HG03060 (cell line): ENCODE measurements at regions not wholly inside any gene's neighbourhood (a gene's known extent, or its start where the extent isn't known, plus 50 kb on each side); places are given as distances from the start of the nearest gene placed in this dataset.

ENCODE experiments used
- ATAC-seq: cut with Tn5 transposase; IDR thresholded peaks from one replicate; pipeline ENCODE4 v1.9.1; 2021; ENCODE audit warnings: low read depth, moderate number of reproducible peaks; ENCODE audit not compliant: unreplicated experiment

DNA sequence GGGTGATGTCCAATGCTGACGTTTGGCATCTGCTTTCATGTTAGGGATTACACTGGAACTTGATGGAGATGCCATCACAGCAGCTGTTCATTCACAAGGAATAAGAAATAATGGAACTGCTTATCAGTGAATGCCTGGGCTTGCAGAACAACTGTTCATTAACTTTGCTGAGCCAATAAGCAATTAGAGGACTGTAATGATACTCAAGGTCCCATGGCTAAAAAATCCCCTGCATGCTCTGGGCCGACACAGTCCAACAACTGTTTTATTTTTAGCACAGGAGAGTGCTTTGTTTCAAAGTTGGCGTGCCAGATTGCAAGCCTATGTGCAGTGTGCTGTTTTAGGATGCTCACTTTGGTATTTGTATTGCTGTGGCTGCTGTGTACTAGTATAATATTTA lies 408.0 kb upstream of the RGPD4 start:
- ATAC-seq = no peak

GRCh38 chr2:107419191-107419590 lies 407.5 kb upstream of the RGPD4 start:
- ATAC-seq = no peak

- ATAC-seq = no peak
These were observed 397.9 kb upstream of the RGPD4 start for GRCh38 chr2:107428781-107429180.

DNA sequence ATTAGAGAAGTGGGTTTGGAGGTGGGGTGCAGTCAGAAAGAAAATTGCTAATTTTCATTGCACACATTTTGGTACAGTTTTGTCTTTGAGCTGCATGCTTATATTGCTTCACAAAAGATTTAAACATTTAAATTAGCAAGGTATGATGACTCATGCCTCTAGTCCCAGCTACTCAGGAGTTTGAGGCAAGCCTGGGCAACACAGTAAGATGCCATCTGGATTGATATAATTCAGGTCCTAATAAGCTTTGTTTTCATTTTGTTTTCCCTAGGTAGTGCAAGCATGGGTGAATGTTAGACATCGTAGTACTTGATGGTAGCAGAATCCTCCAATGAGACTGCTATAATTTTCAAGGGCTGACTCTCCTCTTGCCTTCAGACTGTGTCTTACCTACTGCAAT lies 396.7 kb upstream of the RGPD4 start:
- no peak for ATAC-seq

DNA sequence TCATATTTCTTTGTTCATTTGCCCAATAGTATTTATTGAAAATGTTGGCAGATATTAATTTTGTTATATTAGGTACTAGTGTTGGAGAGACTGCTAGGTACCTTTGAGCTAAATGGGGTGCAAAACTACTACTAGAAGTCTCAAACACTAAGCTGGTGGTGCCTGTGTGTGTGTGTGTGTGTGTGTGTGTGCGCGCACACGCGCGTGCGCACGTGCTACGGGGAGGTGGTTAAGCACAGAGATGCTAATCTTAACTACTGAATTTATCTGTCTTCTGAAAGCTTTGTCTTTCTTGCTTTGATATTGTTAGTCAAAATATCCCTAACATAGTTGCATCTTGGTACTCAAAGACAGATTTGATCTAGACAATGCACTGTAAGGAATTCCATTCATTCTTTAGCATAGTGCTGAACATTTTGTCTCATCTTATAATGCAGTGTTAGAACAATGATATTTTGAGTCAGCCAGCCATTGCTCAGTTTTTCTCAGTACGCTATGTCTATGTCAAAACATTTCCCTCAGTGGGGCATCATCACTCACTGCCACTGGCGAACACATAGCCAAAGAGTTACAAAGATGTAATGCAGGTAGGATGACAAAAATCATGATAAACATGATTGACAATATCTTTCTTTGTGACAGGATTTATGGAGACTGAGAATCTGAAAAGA lies 396.0 kb upstream of the RGPD4 start:
- ATAC-seq = no peak

- ATAC-seq = no peak
These were observed 390.4 kb upstream of the RGPD4 start for GRCh38 chr2:107436281-107436680.

DNA sequence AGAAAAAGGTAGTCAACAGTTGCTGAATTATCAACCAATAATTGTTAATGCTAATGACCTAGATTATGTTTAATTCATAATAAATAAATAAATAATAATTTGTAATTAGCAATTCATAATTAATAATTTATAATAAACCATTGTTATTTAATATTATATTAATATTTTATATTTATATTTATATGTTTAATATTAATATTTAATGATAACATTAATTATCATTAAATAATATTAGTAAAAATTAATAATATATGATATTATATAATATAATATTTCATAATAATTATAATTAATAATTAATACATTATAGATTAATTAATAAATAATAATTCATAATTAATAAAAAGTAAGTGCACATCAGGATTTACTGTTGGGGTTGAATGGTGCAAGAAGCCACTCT lies 389.4 kb upstream of the RGPD4 start:
- no peak for ATAC-seq

- no peak for ATAC-seq
These were observed 388.9 kb upstream of the RGPD4 start for GRCh38 chr2:107437807-107438206.

GRCh38 chr2:107448160-107448559 lies 378.5 kb upstream of the RGPD4 start:
- ATAC-seq = no peak

DNA sequence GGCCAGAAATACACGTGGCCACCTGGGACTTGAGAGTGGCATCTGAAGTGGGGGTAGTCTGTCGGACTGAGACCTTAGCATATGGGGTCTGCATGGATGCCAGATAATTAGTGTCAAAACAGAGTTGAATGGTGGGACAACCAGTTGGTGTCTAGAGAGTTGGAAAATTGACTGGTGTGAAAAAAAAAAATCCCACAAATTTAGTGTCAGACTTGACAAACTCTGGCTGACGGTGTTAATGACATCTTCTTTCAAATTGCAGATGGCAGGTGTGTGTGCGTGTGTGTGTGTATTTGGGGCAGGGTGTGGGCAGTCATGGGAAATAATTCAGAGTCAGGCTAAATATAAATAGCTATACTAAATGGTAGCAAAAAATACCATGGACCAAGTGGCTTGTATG lies 365.4 kb upstream of the RGPD4 start:
- ATAC-seq = no peak

- ATAC-seq = no peak
These were observed 364.5 kb upstream of the RGPD4 start for GRCh38 chr2:107462181-107462580.

GRCh38 chr2:107466241-107466640 lies 360.5 kb upstream of the RGPD4 start:
- no peak for ATAC-seq

- ATAC-seq = no peak
These were observed 359.5 kb upstream of the RGPD4 start for GRCh38 chr2:107466984-107467773.

DNA sequence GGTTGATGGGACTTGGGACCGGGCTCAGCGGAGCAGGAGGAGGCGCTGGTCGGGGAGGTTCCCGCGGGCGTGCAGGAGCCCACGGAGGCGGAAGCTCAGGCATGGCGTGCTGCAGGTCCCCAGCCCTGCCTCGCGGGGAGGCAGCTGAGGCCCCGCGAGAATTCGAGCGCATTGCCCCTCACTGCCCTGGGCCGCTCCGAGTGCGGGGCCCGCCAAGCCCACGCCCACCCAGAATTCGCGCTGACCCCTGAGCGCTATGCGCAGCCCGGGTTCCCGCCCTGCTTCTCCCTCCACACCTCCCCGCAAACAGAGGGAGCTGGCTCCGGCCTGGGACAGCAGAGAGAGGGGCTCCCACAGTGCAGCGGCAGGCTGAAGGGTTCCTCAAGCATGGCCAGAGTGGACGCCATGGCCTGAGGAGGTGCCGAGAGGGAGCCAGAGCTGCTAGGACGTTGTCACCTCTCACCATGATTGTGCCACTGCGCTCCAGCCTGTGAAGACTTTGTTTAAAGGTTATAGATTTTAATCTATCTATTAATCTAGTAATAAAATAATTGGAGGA lies 357.2 kb upstream of the RGPD4 start:
- no peak for ATAC-seq

DNA sequence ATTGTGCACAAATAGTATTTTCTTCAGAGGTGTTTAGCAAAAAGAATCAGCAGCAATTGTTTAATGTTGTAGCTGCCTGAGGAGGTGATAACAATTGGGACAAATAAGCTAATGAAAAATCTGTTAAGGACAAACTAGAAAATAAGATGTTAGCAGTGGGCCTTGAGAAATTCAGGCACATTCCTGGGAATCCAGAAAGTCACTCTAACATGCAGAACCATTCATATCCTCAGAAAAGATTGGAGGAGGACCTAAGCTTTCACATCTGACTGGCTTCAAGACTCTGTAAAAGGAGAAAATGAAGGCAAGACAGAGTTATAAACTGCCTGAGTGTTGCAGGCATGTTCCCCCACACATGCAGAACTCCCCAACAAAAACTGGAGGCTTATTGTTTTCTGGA lies 353.5 kb upstream of the RGPD4 start:
- ATAC-seq = no peak

- no peak for ATAC-seq
These were observed 350.8 kb upstream of the RGPD4 start for GRCh38 chr2:107475859-107476258.

GRCh38 chr2:107502539-107502938 lies 324.2 kb upstream of the RGPD4 start:
- no peak for ATAC-seq

DNA sequence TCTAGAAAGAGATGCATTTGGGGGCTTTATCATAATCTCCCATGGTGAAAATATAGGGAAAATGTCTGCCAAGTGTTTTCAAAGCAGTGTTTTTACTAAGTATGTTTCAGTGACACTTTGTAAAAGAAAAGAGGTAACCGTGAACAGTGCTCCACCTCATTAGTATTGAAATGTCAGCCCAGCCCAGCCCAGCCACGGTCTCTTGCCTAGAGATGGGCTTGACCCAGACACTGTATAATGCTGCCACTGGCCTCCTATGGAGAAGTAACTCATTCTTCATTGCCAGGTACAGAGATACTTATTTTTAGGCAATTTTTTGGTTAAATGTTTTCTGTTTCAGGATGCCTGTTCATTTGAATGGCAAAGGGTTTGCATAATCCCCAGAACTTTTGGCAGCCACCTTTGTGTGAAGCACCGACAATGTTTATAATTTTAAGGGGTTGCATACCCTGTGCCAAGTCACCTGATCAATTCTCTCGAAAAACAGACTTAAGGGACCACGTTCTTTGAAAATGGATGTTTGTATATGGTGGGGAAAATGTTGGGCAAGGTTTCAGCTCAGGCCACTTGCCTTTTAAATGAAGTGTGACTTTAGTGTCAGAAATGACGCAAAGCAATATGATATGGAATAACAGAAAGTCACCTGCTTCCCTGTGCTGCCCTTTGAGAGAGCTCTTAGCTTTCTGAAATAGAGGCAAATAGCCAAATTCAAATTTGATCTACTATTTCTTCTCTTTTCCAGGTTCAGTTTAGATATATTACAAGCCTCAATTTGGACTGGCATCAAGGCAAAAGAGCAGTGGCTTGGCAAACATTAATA lies 314.5 kb upstream of the RGPD4 start:
- ATAC-seq = no peak

- no peak for ATAC-seq
These were observed 301.3 kb upstream of the RGPD4 start for GRCh38 chr2:107525406-107525805.

GRCh38 chr2:107529146-107529545 lies 297.5 kb upstream of the RGPD4 start:
- ATAC-seq = no peak

GRCh38 chr2:107530046-107530445 lies 296.6 kb upstream of the RGPD4 start:
- ATAC-seq = no peak
